22Rv1 (cell line): ENCODE measurements at regions not wholly inside any gene's neighbourhood (a gene's known extent, or its start where the extent isn't known, plus 50 kb on each side); places are given as distances from the start of the nearest gene placed in this dataset.

Experiments used
- H3K27ac ChIP-seq: fragments of 450-650 bp; 2 replicates; pipeline ENCODE4 v1.5.1; 2017
- CTCF ChIP-seq: fragments of 450-650 bp; IDR thresholded peaks from 2 replicates; pipeline ENCODE4 v1.5.1; 2017; ENCODE audit warnings: mild to moderate bottlenecking
- ZFX ChIP-seq: fragments of 450-650 bp; IDR thresholded peaks from 2 replicates; pipeline ENCODE4 v1.6.1; 2017; ENCODE audit warnings: antibody characterized with exemption, borderline replicate concordance

DNA sequence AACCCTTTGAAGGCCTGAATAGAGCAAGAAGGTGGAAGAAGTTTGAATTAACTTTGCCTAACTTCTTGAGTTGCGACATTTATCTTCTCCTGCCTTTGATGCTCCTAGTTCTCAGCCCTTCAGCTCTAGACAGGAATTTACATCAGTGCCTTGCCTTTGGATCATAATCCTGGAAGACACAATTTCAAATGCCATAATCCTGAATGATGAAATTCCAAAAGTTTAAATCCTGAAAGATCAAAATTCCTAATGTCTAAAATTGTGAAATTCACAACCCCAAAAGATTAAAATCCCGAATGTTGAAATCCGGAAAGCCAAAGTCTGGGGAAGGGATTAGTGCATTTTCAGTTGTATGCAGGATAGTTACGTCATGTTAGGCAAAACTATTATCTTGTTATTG lies 166.6 kb upstream of the PDZRN3 start:
- TF ChIP-seq CTCF = no peak
- TF ChIP-seq ZFX = no peak
- no peak overlapping the region for H3K27ac ChIP-seq

DNA sequence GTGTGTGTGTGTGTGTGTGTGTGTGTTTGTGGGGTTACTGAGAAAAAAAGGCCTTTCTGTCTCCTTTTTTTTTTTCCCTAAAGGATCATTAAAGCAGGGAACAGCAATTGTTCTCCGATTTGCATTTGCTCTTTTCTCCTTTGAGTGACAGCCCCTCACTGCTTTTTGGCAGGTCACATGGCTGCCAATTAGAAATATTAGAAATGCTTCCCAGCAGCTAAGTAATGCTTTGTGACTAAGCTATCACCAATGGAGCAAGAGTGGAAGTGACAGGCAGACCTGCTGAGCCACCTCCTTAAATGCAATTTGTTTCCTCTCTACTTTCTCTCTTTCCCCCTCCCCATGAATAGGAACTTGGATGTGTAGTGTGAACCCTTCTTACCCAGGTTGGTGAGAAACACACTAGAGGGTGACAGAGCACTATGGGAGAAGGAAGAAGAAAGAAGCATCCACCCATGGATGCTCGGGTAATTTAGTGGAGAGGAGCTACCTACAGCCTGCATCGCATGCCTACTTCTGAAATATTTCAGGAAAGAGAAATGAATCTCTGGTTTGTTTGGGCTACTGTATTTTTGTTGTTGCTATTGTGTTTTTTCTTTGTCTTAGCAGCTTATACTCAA lies 165.2 kb upstream of the PDZRN3 start:
- H3K27ac ChIP-seq = no peak overlapping the region
- TF ChIP-seq CTCF (no peak), ZFX (no peak)

GRCh38 chr3:73787620-73788019 lies 162.9 kb upstream of the PDZRN3 start:
- no peak for TF ChIP-seq ZFX
- TF ChIP-seq CTCF = no peak
- no peak overlapping the region for H3K27ac ChIP-seq

DNA sequence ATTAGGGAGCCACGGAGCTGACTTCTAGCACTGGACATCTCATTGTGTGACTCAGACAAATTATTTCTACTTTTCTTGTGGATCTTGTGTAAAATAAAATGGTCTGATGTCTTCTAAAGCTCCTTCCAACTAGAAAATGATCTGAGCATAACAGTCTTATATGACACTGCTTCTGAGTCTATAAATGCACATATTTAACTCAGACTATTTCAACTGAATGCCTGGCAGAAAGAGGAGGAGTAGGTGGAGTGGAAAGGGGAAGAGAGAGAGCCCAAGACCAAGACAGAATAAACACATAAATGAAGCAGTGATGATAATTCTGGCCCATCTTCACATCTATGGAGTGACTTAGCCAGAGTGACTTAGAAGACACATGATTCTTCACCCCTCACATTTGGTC lies 162.3 kb upstream of the PDZRN3 start:
- TF ChIP-seq CTCF (no peak), ZFX (no peak)
- H3K27ac ChIP-seq = no peak overlapping the region

- no peak overlapping the region for H3K27ac ChIP-seq
- TF ChIP-seq CTCF = no peak
- TF ChIP-seq ZFX = no peak
Measured at GRCh38 chr3:73786321-73786807, 161.6 kb upstream of the PDZRN3 start.

- TF ChIP-seq ZFX = no peak
- no peak overlapping the region for H3K27ac ChIP-seq
Measured at GRCh38 chr3:73784686-73785392, 160.1 kb upstream of the PDZRN3 start.

DNA sequence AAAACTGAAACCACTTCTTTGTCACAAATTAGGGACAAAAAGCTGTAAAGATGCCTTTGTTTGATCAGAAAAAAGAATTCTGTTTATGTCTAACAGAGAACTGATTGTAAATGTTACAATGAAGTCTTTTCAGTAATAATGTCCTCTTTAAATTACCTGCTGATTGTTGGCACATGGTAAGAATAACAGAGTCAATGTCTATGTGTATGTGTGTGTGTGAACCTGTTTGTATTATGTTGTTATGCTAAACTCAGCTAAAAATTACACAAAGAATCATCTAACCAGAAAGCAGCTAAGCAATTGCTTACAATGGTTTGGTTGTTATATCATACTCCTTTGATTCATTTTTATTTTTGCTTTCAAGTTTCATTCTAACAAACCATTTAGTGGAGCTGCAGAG lies 159.1 kb upstream of the PDZRN3 start:
- TF ChIP-seq CTCF = no peak
- no peak for TF ChIP-seq ZFX
- no peak overlapping the region for H3K27ac ChIP-seq
